ENCODE measurements at regions not wholly inside any gene's neighbourhood (a gene's known extent, or its start where the extent isn't known, plus 50 kb on each side); places are given as distances from the start of the nearest gene placed in this dataset.

GRCh38 chr14:27049701-27050100 is 451.9 kb upstream of the NOVA1 start:
- no peaks in the 10 kb centered on the region for H3K36me3 ChIP-seq (ENCODE audit: control insufficient read depth, insufficient read depth, low read length)
- H2AFZ ChIP-seq, result no peak overlapping the region
- H3K27ac ChIP-seq, result no peak overlapping the region
- no peak overlapping the region for H3K4me2 ChIP-seq (ENCODE audit: low read length)
- no peaks in the 10 kb centered on the region for H3K4me1 ChIP-seq
- no peak overlapping the region for H3K4me3 ChIP-seq (ENCODE audit: low read depth, low read length)
- H3K79me2 ChIP-seq, result no peaks in the 10 kb centered on the region
- H3K27me3 ChIP-seq (ENCODE audit: control insufficient read depth, insufficient read depth, low read length), result no peaks in the 10 kb centered on the region
- H3K9ac ChIP-seq, result no peak overlapping the region
- no peaks in the 10 kb centered on the region for H3K9me3 ChIP-seq (ENCODE audit: control insufficient read depth, low read length)
- no peak for TF ChIP-seq CTCF (IDR thresholded peaks at IDR 0.05)

- Histone ChIP-seq H3K9ac (no peak overlapping the region), H3K4me2 (ENCODE audit: low read length) (no peak overlapping the region), H3K4me3 (ENCODE audit: low read depth, low read length) (no peak overlapping the region), H2AFZ (no peak overlapping the region), H3K79me2 (no peaks in the 10 kb centered on the region), H3K27me3 (ENCODE audit: control insufficient read depth, insufficient read depth, low read length) (no peaks in the 10 kb centered on the region), H3K36me3 (ENCODE audit: control insufficient read depth, insufficient read depth, low read length) (no peaks in the 10 kb centered on the region), H3K9me3 (ENCODE audit: control insufficient read depth, low read length) (no peaks in the 10 kb centered on the region), H3K27ac (no peak overlapping the region), H3K4me1 (no peaks in the 10 kb centered on the region)
- TF ChIP-seq CTCF (IDR thresholded peaks at IDR 0.05), result no peak
Measured at GRCh38 chr14:27050208-27050607, 452.4 kb upstream of the NOVA1 start.

DNA sequence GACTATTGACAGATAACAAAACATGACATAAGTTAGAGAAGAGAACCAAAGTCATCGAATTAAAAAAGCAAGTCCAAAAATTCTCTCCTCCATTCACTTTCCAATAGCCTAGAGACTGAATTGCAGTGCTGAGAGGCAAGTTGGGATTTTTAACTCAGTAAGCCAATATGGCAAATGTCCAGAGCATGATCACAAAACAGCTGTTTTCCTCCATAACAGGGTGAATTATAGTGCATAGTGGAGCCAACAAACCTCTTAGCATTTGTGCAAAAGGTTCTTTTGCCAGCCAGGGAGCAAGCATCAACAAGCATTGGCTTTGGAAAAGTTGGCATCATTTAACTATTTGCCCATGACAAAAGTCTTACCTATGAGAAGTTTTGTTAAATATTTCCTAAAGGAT is 458.8 kb upstream of the NOVA1 start:
- Histone ChIP-seq H3K4me2 (ENCODE audit: low read length) (no peak overlapping the region), H3K9ac (no peak overlapping the region), H3K27ac (no peak overlapping the region), H3K79me2 (no peaks in the 10 kb centered on the region), H3K4me3 (ENCODE audit: low read depth, low read length) (no peak overlapping the region), H3K27me3 (ENCODE audit: control insufficient read depth, insufficient read depth, low read length) (no peaks in the 10 kb centered on the region), H2AFZ (no peak overlapping the region), H3K9me3 (ENCODE audit: control insufficient read depth, low read length) (no peaks in the 10 kb centered on the region), H3K36me3 (ENCODE audit: control insufficient read depth, insufficient read depth, low read length) (no peaks in the 10 kb centered on the region), H3K4me1 (no peaks in the 10 kb centered on the region)
- TF ChIP-seq CTCF (IDR thresholded peaks at IDR 0.05), result no peak

DNA sequence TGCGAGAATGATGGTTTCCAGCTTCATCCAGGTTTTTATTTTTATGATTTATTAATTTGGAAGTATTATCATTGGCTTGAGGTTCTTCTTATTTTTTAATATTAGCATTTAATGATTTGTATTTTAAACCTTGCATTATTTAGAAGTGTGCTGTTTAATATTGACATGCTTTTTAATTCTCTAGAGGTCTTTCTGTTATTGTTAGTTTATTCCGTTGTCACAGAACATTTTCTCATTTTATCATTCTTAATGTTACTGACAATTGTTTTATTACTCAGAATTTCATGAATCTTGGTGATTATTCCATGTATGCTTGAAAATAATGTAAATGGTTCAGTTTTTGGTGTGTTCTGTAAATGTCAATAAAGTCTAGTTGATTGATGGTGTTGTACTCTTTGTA is 463.5 kb upstream of the NOVA1 start:
- Histone ChIP-seq H3K9ac (no peak overlapping the region), H3K4me1 (no peaks in the 10 kb centered on the region), H3K36me3 (ENCODE audit: control insufficient read depth, insufficient read depth, low read length) (no peaks in the 10 kb centered on the region), H3K27me3 (ENCODE audit: control insufficient read depth, insufficient read depth, low read length) (no peaks in the 10 kb centered on the region), H3K79me2 (no peaks in the 10 kb centered on the region), H3K4me3 (ENCODE audit: low read depth, low read length) (no peak overlapping the region), H2AFZ (no peak overlapping the region), H3K9me3 (ENCODE audit: control insufficient read depth, low read length) (no peaks in the 10 kb centered on the region), H3K4me2 (ENCODE audit: low read length) (no peak overlapping the region), H3K27ac (no peak overlapping the region)
- no peak for TF ChIP-seq CTCF (IDR thresholded peaks at IDR 0.05)

- no peak overlapping the region for H3K4me2 ChIP-seq (ENCODE audit: low read length)
- H3K9ac ChIP-seq, result no peak overlapping the region
- no peak overlapping the region for H3K4me3 ChIP-seq (ENCODE audit: low read depth, low read length)
- no peaks in the 10 kb centered on the region for H3K36me3 ChIP-seq (ENCODE audit: control insufficient read depth, insufficient read depth, low read length)
- no peaks in the 10 kb centered on the region for H3K79me2 ChIP-seq
- TF ChIP-seq CTCF (IDR thresholded peaks at IDR 0.05), result no peak
- H3K27ac ChIP-seq, result no peak overlapping the region
- H2AFZ ChIP-seq, result no peak overlapping the region
- no peaks in the 10 kb centered on the region for H3K27me3 ChIP-seq (ENCODE audit: control insufficient read depth, insufficient read depth, low read length)
- H3K4me1 ChIP-seq, result no peaks in the 10 kb centered on the region
- no peaks in the 10 kb centered on the region for H3K9me3 ChIP-seq (ENCODE audit: control insufficient read depth, low read length)
Measured at GRCh38 chr14:27063959-27064358, 466.1 kb upstream of the NOVA1 start.

All from parathyroid adenoma (tissue), 2 donors.